ENCODE measurements at regions not wholly inside any gene's neighbourhood (a gene's known extent, or its start where the extent isn't known, plus 50 kb on each side); places are given as distances from the start of the nearest gene placed in this dataset.

DNA sequence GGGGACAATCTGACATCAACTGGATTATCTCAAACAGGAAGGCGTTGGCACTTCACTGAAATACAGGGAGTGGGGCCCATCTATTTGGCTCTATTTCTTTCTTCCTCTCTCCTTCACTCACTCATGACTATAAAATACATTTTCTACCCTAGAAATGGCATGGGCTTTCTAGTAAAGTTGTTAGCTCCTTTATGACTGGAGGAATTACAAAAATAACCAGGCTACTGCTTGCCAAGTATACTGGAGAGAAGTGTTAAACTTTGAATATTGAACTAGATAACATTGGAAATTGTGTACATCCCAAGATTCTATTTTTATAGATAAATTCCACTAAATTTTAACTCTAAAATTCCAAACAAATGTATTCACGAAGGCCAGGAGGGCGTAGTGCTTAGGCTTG, 255.7 kb upstream of the SORCS1 start:
- Histone ChIP-seq H3K18ac (ENCODE audit: low read depth, low read length) (no peak overlapping the region), H3K4me1 (ENCODE audit: control insufficient read depth, insufficient read depth, low read length) (no peaks in the 10 kb centered on the region), H4K91ac (ENCODE audit: insufficient read depth, low read depth, low read length) (no peak overlapping the region), H2AFZ (replicated peaks; ENCODE audit: low read length, poor library complexity) (no peak overlapping the region), H4K8ac (ENCODE audit: low read depth in 2 of 2, low read length in 2 of 2) (no peak overlapping the region), H2BK120ac (ENCODE audit: low read depth, low read length) (no peak overlapping the region), H3K79me1 (ENCODE audit: low read depth in 1 of 2, low read length in 2 of 2) (no peaks in the 10 kb centered on the region), H3K9me1 (ENCODE audit: insufficient read depth, low read length) (no peaks in the 10 kb centered on the region), H3K9me3 (ENCODE audit: control insufficient read depth, insufficient read depth, low read length) (peaks cover 3% of the 10 kb centered on the region; the same call in 1 of the 2 replicates), H3K27me3 (ENCODE audit: control insufficient read depth, insufficient read depth, low read length) (no peaks in the 10 kb centered on the region), H3K23ac (ENCODE audit: low read depth, low read length) (no peak overlapping the region), H3K27ac (ENCODE audit: insufficient read depth, low read length) (no peak overlapping the region), H3K36me3 (ENCODE audit: control insufficient read depth, insufficient read depth, low read length) (no peaks in the 10 kb centered on the region), H2BK15ac (ENCODE audit: low read depth, low read length) (no peak overlapping the region), H4K20me1 (ENCODE audit: insufficient read depth, low read length) (no peaks in the 10 kb centered on the region), H2BK20ac (ENCODE audit: low read depth, low read length) (no peak overlapping the region), H2BK5ac (ENCODE audit: low read depth, low read length, poor library complexity, severe bottlenecking) (no peak overlapping the region), H3K14ac (replicated peaks; ENCODE audit: low read depth, low read length) (no peak overlapping the region), H3K4me2 (ENCODE audit: low read depth, low read length) (no peak overlapping the region), H3K4me3 (ENCODE audit: insufficient read depth, low read depth, low read length) (no peak overlapping the region), H2AK5ac (ENCODE audit: low read depth, low read length) (no peak overlapping the region), H3K9ac (ENCODE audit: low read depth, low read length) (no peak overlapping the region), H4K5ac (ENCODE audit: low read depth, low read length) (no peak overlapping the region), H3K4ac (ENCODE audit: low read depth, low read length) (no peak overlapping the region), H3K56ac (ENCODE audit: extremely low read depth, insufficient read depth, low read length) (no peak overlapping the region), H2AK9ac (replicated peaks; ENCODE audit: low read depth, low read length, poor library complexity) (no peak overlapping the region)
- TF ChIP-seq CHD1 (IDR thresholded peaks at IDR 0.05; ENCODE audit: low read depth, low read length): no peak
- no peak for TF ChIP-seq SMC3 (IDR thresholded peaks at IDR 0.05; ENCODE audit: low read depth, low read length)
- no peak for TF ChIP-seq RCOR1 (IDR thresholded peaks at IDR 0.05; ENCODE audit: insufficient replicate concordance, low read length)
- TF ChIP-seq, protein P1, sequence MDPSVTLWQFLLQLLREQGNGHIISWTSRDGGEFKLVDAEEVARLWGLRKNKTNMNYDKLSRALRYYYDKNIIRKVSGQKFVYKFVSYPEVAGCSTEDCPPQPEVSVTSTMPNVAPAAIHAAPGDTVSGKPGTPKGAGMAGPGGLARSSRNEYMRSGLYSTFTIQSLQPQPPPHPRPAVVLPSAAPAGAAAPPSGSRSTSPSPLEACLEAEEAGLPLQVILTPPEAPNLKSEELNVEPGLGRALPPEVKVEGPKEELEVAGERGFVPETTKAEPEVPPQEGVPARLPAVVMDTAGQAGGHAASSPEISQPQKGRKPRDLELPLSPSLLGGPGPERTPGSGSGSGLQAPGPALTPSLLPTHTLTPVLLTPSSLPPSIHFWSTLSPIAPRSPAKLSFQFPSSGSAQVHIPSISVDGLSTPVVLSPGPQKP (IDR thresholded peaks at IDR 0.05; ENCODE audit: borderline replicate concordance, low read depth, low read length): no peak
- no peak for TF ChIP-seq MAZ (IDR thresholded peaks at IDR 0.05; ENCODE audit: borderline replicate concordance, low read depth, low read length)
- no peak for TF ChIP-seq MAFK (IDR thresholded peaks at IDR 0.05; ENCODE audit: low read depth, low read length)
- TF ChIP-seq FOS (IDR thresholded peaks at IDR 0.05; ENCODE audit: low read depth, low read length): no peak
- no peak for TF ChIP-seq NFE2L2 (IDR thresholded peaks at IDR 0.05; ENCODE audit: low read depth, low read length)
- no peak for TF ChIP-seq RFX5 (IDR thresholded peaks at IDR 0.05; ENCODE audit: low read depth, low read length)
- TF ChIP-seq CEBPB (IDR thresholded peaks at IDR 0.05; ENCODE audit: low read depth, low read length): no peak
- TF ChIP-seq RAD21 (IDR thresholded peaks at IDR 0.05; ENCODE audit: low read length): no peak
- TF ChIP-seq POLR2A (IDR thresholded peaks at IDR 0.05; ENCODE audit: low read depth, low read length): no peak
- POLR2A ChIA-PET (ENCODE audit: unreplicated experiment): no interaction called here
- in situ Hi-C loops (cut with MboI; ENCODE audit: low sequenced_read_pairs): no loop called here
- CTCF ChIA-PET: no interaction called here
- ATAC-seq (ENCODE audit: low read depth) (no peak), DNase-seq (no peak)
- dilution Hi-C loops (cut with HindIII; ENCODE audit: low sequenced_read_pairs, unreplicated experiment): no loop called here
- intact Hi-C loops (cut with micrococcal nuclease): no loop called here
- BruUV-seq (replicated peaks): no TSS peak
- WGBS, 2 experiments (ENCODE audit: extremely low coverage in 2 of 2, insufficient read length in 1 of 2): no CpG with 5 or more reads among the region's 3 CpGs

Measured in IMR-90 (cell line).